H1 (cell line): ENCODE measurements at regions not wholly inside any gene's neighbourhood (a gene's known extent, or its start where the extent isn't known, plus 50 kb on each side); places are given as distances from the start of the nearest gene placed in this dataset.

Experiments
- CTCF ChIA-PET: fragments of 300-600 bp; sonication (Branson Sonifier 250); formaldehyde crosslinking; loops from one replicate; lab custom pipeline; 2021; ENCODE audit not compliant: partially characterized antibody; lab: Charles Lee
- POLR2A ChIA-PET: fragments of 300-600 bp; sonication (Branson Sonifier 250); formaldehyde crosslinking; loops from one replicate; lab custom pipeline; 2021; ENCODE audit warnings: inconsistent platforms; ENCODE audit not compliant: partially characterized antibody; lab: Charles Lee
- DNase-seq, 2 experiments: peaks; one replicate each; pipeline versions ENCODE4 v3.0.0 to v3.0.0-alpha.2; 2010 to 2022; ENCODE audit warnings: low spot score in 2 of 2, low read depth in 1 of 2, mixed read lengths in 1 of 2
- FAIRE-seq: peaks from 2 replicates; lab custom pipeline; 2011; peaks lifted over from hg19 to GRCh38; lab: Jason Lieb, UNC
- H2AFZ ChIP-seq: 2 replicates; pipeline ENCODE4 v1.8.1; 2012; ENCODE audit warnings: low read length, inconsistent platforms
- H2AK5ac ChIP-seq: 2 replicates; pipeline ENCODE4 v1.6.1; 2013; ENCODE audit warnings: low read depth, low read length
- H2BK120ac ChIP-seq: replicated peaks from 2 replicates; pipeline ENCODE3; 2013; ENCODE audit warnings: low read depth, low read length, inconsistent platforms
- H2BK12ac ChIP-seq: 2 replicates; pipeline ENCODE4 v1.6.1; 2013; ENCODE audit warnings: low read depth, low read length
- H2BK15ac ChIP-seq: 2 replicates; pipeline ENCODE4 v1.6.1; 2013; ENCODE audit warnings: low read length
- H2BK20ac ChIP-seq: 2 replicates; pipeline ENCODE4 v1.6.1; 2013; ENCODE audit warnings: low read length
- H2BK5ac ChIP-seq: 2 replicates; pipeline ENCODE4 v1.6.1; 2013; ENCODE audit warnings: low read depth, low read length
- H3K14ac ChIP-seq: 2 replicates; pipeline ENCODE4 v1.6.1; 2013; ENCODE audit warnings: inconsistent platforms; ENCODE audit not compliant: insufficient read length
- H3K18ac ChIP-seq: 2 replicates; pipeline ENCODE4 v1.6.1; 2013; ENCODE audit warnings: low read length; ENCODE audit errors: extremely low read depth
- H3K23ac ChIP-seq: 2 replicates; pipeline ENCODE4 v1.6.1; 2013; ENCODE audit warnings: inconsistent platforms; ENCODE audit not compliant: insufficient read length
- H3K23me2 ChIP-seq: 2 replicates; pipeline ENCODE4 v1.6.1; 2013; ENCODE audit warnings: low read depth, low read length
- H3K27ac ChIP-seq: 2 replicates; pipeline ENCODE4 v1.6.1; 2011; ENCODE audit warnings: low read depth, low read length, inconsistent platforms
- H3K27me3 ChIP-seq, 4 experiments: replicated peaks in 1 of 4; 1 replicate in 1 of 4; 2 replicates in 3 of 4; pipeline versions ENCODE4 v1.6.1 to v1.8.1; 2011 to 2013; ENCODE audit warnings: low read length in 3 of 4, mild to moderate bottlenecking in 3 of 4, inconsistent platforms in 2 of 4, mixed read lengths in 2 of 4, moderate library complexity in 1 of 4; ENCODE audit not compliant: control insufficient read depth in 3 of 4, insufficient read depth in 3 of 4; ENCODE audit errors: extremely low read depth in 1 of 4
- H3K36me3 ChIP-seq, 4 experiments: 2 replicates each; pipeline versions ENCODE4 v1.6.1 to v1.8.1; 2011 to 2013; ENCODE audit warnings: mild to moderate bottlenecking in 4 of 4, low read length in 3 of 4, moderate library complexity in 2 of 4, control low read depth in 1 of 4, inconsistent platforms in 1 of 4; ENCODE audit not compliant: insufficient read depth in 4 of 4, control insufficient read depth in 2 of 4
- H3K4ac ChIP-seq: replicated peaks from 2 replicates; pipeline ENCODE3; 2013; ENCODE audit warnings: low read length, low read depth, mixed read lengths, inconsistent platforms; ENCODE audit not compliant: insufficient read length
- H3K4me1 ChIP-seq, 4 experiments: replicated peaks in 1 of 4; 1 replicate in 1 of 4; 2 replicates in 3 of 4; pipeline versions ENCODE4 v1.6.1 to v1.8.1; 2011 to 2013; ENCODE audit warnings: low read length in 3 of 4, inconsistent platforms in 2 of 4, mixed read lengths in 1 of 4; ENCODE audit not compliant: insufficient read depth in 4 of 4, control insufficient read depth in 3 of 4
- H3K4me2 ChIP-seq, 2 experiments: 2 replicates each; pipeline versions ENCODE4 v1.6.1 to v1.8.1; 2011 to 2013; ENCODE audit warnings: low read depth in 2 of 2, low read length in 2 of 2, control low read depth in 1 of 2, inconsistent platforms in 1 of 2, mild to moderate bottlenecking in 1 of 2; ENCODE audit not compliant: insufficient read depth in 1 of 2
- H3K4me3 ChIP-seq, 4 experiments: fragments of 200-600, 300-600 bp in 1 of 4; sonication (generic), shearing (Covaris generic), sonication (Bioruptor Twin) in 1 of 4; 2 replicates each; pipeline versions ENCODE4 v1.5.1 to v1.8.1; 2011 to 2016; ENCODE audit warnings: low read length in 4 of 4, low read depth in 3 of 4, control low read depth in 2 of 4, inconsistent platforms in 2 of 4, mild to moderate bottlenecking in 2 of 4, mixed read lengths in 1 of 4, moderate library complexity in 1 of 4; ENCODE audit not compliant: insufficient read depth in 2 of 4; ENCODE audit errors: extremely low read depth in 1 of 4
- H3K56ac ChIP-seq: replicated peaks from 2 replicates; pipeline ENCODE3; 2013; ENCODE audit warnings: low read depth, mild to moderate bottlenecking, mixed read lengths, low read length, inconsistent platforms; ENCODE audit not compliant: insufficient read length
- H3K79me1 ChIP-seq: 2 replicates; pipeline ENCODE4 v1.6.1; 2013; ENCODE audit warnings: low read depth, low read length, control low read depth
- H3K79me2 ChIP-seq, 2 experiments: 2 replicates each; pipeline versions ENCODE4 v1.6.1 to v1.8.1; 2012 to 2013; ENCODE audit warnings: low read length in 2 of 2, mild to moderate bottlenecking in 2 of 2, inconsistent platforms in 1 of 2; ENCODE audit not compliant: insufficient read depth in 2 of 2, control insufficient read depth in 1 of 2
- H3K9ac ChIP-seq, 4 experiments: replicated peaks in 1 of 4; 1 replicate in 1 of 4; 2 replicates in 3 of 4; pipeline versions ENCODE4 v1.6.1 to v1.8.1; 2011 to 2013; ENCODE audit warnings: low read depth in 3 of 4, low read length in 3 of 4, control low read depth in 2 of 4, mild to moderate bottlenecking in 2 of 4, moderate library complexity in 2 of 4, inconsistent platforms in 1 of 4; ENCODE audit errors: extremely low read depth in 1 of 4
- H3K9me3 ChIP-seq, 2 experiments: 2 replicates each; pipeline versions ENCODE4 v1.6.1 to v1.8.1; 2012 to 2013; ENCODE audit warnings: mild to moderate bottlenecking in 2 of 2, moderate library complexity in 2 of 2, control low read depth in 1 of 2, inconsistent platforms in 1 of 2, low read depth in 1 of 2, low read length in 1 of 2, mixed read lengths in 1 of 2; ENCODE audit not compliant: insufficient read depth in 2 of 2
- H4K20me1 ChIP-seq, 2 experiments: replicated peaks in 1 of 2; 2 replicates each; pipeline versions ENCODE3 to v1.8.1; 2011 to 2013; ENCODE audit warnings: inconsistent platforms in 2 of 2, low read length in 2 of 2, mild to moderate bottlenecking in 1 of 2; ENCODE audit not compliant: insufficient read depth in 2 of 2, control insufficient read depth in 1 of 2
- H4K5ac ChIP-seq: 2 replicates; pipeline ENCODE4 v1.6.1; 2013; ENCODE audit warnings: low read length, low read depth, mixed read lengths, inconsistent platforms; ENCODE audit not compliant: insufficient read length
- H4K8ac ChIP-seq: 2 replicates; pipeline ENCODE4 v1.8.0; 2013; ENCODE audit warnings: mild to moderate bottlenecking, moderate library complexity, low read length, inconsistent platforms; ENCODE audit not compliant: insufficient read depth; ENCODE audit errors: extremely low read depth
- H4K91ac ChIP-seq: replicated peaks from 2 replicates; pipeline ENCODE3; 2013; ENCODE audit warnings: low read length, mixed read lengths, inconsistent platforms; ENCODE audit not compliant: insufficient read length
- ASH2L ChIP-seq: fragments of 200-600, 300-600 bp; sonication (generic); IDR thresholded peaks from one replicate; pipeline ENCODE4 v1.7.1; 2017; ENCODE audit warnings: low read length
- BCL11A ChIP-seq, 2 experiments: IDR thresholded peaks; one replicate each; pipeline ENCODE4 v1.6.1; 2011; ENCODE audit warnings: low read depth in 2 of 2, low read length in 2 of 2, mild to moderate bottlenecking in 2 of 2
- CTBP2 ChIP-seq: IDR thresholded peaks from 2 replicates; pipeline ENCODE4 v1.7.0; 2011; ENCODE audit warnings: borderline replicate concordance, mild to moderate bottlenecking, moderate library complexity, mixed read lengths, low read length; ENCODE audit not compliant: insufficient read depth, insufficient read length
- EP300 ChIP-seq, 2 experiments: IDR thresholded peaks; 1 replicate in 1 of 2; 2 replicates in 1 of 2; pipeline ENCODE4 v1.6.1; 2011 to 2012; ENCODE audit warnings: low read depth in 2 of 2, low read length in 2 of 2, mild to moderate bottlenecking in 2 of 2, borderline replicate concordance in 1 of 2, inconsistent platforms in 1 of 2, moderate library complexity in 1 of 2
- HDAC6 ChIP-seq: IDR thresholded peaks from one replicate; pipeline ENCODE4 v1.7.1; 2012; ENCODE audit warnings: low read depth, mild to moderate bottlenecking, inconsistent platforms, low read length, moderate library complexity
- JUND ChIP-seq: IDR thresholded peaks from 2 replicates; pipeline ENCODE4 v1.6.1; 2011; ENCODE audit warnings: mild to moderate bottlenecking, improper control_type of control experiment, low read length
- KDM5A ChIP-seq: fragments of 200-600 bp; IDR thresholded peaks from 2 replicates; pipeline ENCODE4 v1.7.1; 2012; ENCODE audit warnings: mild to moderate bottlenecking, low read length, inconsistent platforms, mixed read lengths
- MAFK ChIP-seq: IDR thresholded peaks from 2 replicates; pipeline ENCODE4 v1.6.1; 2012; ENCODE audit warnings: low read depth, mild to moderate bottlenecking, improper control_type of control experiment, low read length
- POLR2A ChIP-seq, 2 experiments: IDR thresholded peaks; 1 replicate in 1 of 2; 2 replicates in 1 of 2; pipeline ENCODE4 v1.6.1; 2011; ENCODE audit warnings: low read depth in 2 of 2, low read length in 2 of 2, mild to moderate bottlenecking in 2 of 2; ENCODE audit errors: control extremely low read depth in 1 of 2
- RBBP5 ChIP-seq: IDR thresholded peaks from 2 replicates; pipeline ENCODE4 v1.7.1; 2012; ENCODE audit warnings: low read depth, mild to moderate bottlenecking, inconsistent platforms, low read length, moderate library complexity, borderline replicate concordance
- SAP30 ChIP-seq: fragments of 300-600 bp; sonication (generic); IDR thresholded peaks from 2 replicates; pipeline ENCODE4 v1.7.1; 2012; ENCODE audit warnings: low read length, moderate library complexity, mild to moderate bottlenecking, inconsistent platforms; ENCODE audit not compliant: insufficient read depth, insufficient replicate concordance
- SP2 ChIP-seq: IDR thresholded peaks from 2 replicates; pipeline ENCODE4 v1.6.1; 2012; ENCODE audit warnings: mild to moderate bottlenecking, low read length, inconsistent platforms
- SUZ12 ChIP-seq: fragments of 200-600 bp; sonication (generic); IDR thresholded peaks from 2 replicates; pipeline ENCODE4 v1.6.1; 2012; ENCODE audit warnings: mild to moderate bottlenecking, inconsistent platforms, low read length, moderate library complexity, mixed read lengths
- TAF7 ChIP-seq: optimal IDR thresholded peaks from 2 replicates; pipeline ENCODE3; 2011; ENCODE audit warnings: low read depth, mild to moderate bottlenecking, inconsistent platforms, low read length, moderate library complexity, borderline replicate concordance
- ZNF274 ChIP-seq: IDR thresholded peaks from 2 replicates; pipeline ENCODE4 v1.7.0; 2012; ENCODE audit warnings: low read length, borderline replicate concordance; ENCODE audit errors: extremely low read depth
- TF ChIP-seq, protein P1 (sequence below): IDR thresholded peaks from 2 replicates; pipeline ENCODE4 v1.6.1; 2011; ENCODE audit warnings: low read depth, mild to moderate bottlenecking, low read length; ENCODE audit not compliant: insufficient read depth

DNA sequence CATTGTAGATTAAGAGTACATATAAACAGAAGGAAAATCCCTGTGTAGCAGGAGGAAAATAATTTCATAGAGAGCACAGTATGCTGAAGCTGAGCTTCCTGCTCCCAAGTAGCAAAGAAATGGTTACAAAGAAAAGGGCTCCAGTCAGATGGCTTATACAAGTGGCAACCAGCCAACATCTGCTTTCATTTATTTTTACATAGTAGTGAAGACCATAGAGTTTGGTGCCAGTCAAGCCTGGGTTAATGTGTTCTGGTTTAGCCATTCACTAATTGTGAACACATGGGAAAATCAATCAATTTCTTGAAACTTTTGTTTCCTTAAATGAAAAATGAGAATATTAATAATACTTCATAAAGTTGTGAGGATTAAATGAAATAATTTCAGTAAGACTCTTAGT is 111.3 kb upstream of the ELOVL6 start:
- Histone ChIP-seq H3K4ac (no peak overlapping the region), H2BK12ac (no peak overlapping the region), H3K23ac (no peak overlapping the region), H4K91ac (no peak overlapping the region), H3K79me2 (no peaks in the 10 kb centered on the region), H3K23me2 (no peaks in the 10 kb centered on the region), H3K18ac (no peak overlapping the region), H2BK20ac (no peak overlapping the region), H3K14ac (no peak overlapping the region), H3K4me2 (no peak overlapping the region), H3K79me1 (no peaks in the 10 kb centered on the region), H3K9ac (no peak overlapping the region), H3K4me1 (no peaks in the 10 kb centered on the region), H4K5ac (no peak overlapping the region), H4K8ac (no peak overlapping the region), H2AK5ac (no peak overlapping the region), H2BK5ac (no peak overlapping the region), H3K27me3 (no peaks in the 10 kb centered on the region), H3K27ac (no peak overlapping the region), H3K9me3 (no peaks in the 10 kb centered on the region), H3K56ac (no peak overlapping the region), H2BK15ac (no peak overlapping the region), H4K20me1 (no peaks in the 10 kb centered on the region), H3K36me3 (no peaks in the 10 kb centered on the region), H2AFZ (no peak overlapping the region), H3K4me3 (no peak overlapping the region), H2BK120ac (no peak overlapping the region)
- ChIA-PET POLR2A (no interaction called here), CTCF (interaction anchor here (0.8 to 2.1 kb wide), 6 partner anchors 35 to 311 kb away, joined by 3 to 9 read pairs (median 4); no protein-coding TSS in a partner anchor)
- DNase-seq (no peak), FAIRE-seq (no peak)
- TF ChIP-seq EP300 (IDR thresholded peaks at IDR 0.05; ENCODE audit: borderline replicate concordance in 1 of 2, low read depth in 2 of 2, low read length in 2 of 2) (no peak), POLR2A (IDR thresholded peaks at IDR 0.05; ENCODE audit: control extremely low read depth in 1 of 2, low read depth in 2 of 2, low read length in 2 of 2) (no peak), CTBP2 (no peak), RBBP5 (no peak), SAP30 (no peak), ASH2L (no peak), KDM5A (no peak), BCL11A (IDR thresholded peaks at IDR 0.05; ENCODE audit: low read depth in 2 of 2, low read length in 2 of 2) (no peak), ZNF274 (no peak), SUZ12 (no peak), JUND (no peak), SP2 (no peak), TAF7 (no peak), MAFK (no peak), HDAC6 (no peak)
- TF ChIP-seq, protein P1, sequence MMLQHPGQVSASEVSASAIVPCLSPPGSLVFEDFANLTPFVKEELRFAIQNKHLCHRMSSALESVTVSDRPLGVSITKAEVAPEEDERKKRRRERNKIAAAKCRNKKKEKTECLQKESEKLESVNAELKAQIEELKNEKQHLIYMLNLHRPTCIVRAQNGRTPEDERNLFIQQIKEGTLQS: no peak
